A549 (cell line): ENCODE measurements at regions not wholly inside any gene's neighbourhood (a gene's known extent, or its start where the extent isn't known, plus 50 kb on each side); places are given as distances from the start of the nearest gene placed in this dataset.
A peak's percentile ranks its signal among the peaks of the same experiment; 100 is the strongest.

Source experiments
- ATAC-seq, 2 experiments: fragments of 200-7000 bp in 1 of 2; fragments of >200 bp in 1 of 2; cut with Nextera tagmentation in 1 of 2; cut with Tn5 transposase in 1 of 2; 3 replicates each; pipeline versions ENCODE4 v1.8.0 to v1.9.1; 2018 to 2020; ENCODE audit warnings: mild to moderate bottlenecking in 1 of 2, moderate library complexity in 1 of 2
- CTCF ChIA-PET: fragments of 300-600 bp; sonication (Branson Sonifier 250); formaldehyde crosslinking; extraction: SDS; loops from one replicate; lab custom pipeline; 2021; ENCODE audit warnings: antibody characterized with exemption, inconsistent platforms; lab: Yijun Ruan, JAX
- POLR2A ChIA-PET: fragments of 350-600 bp; formaldehyde crosslinking; extraction: SDS; loops from one replicate; lab custom pipeline; 2021; ENCODE audit warnings: antibody characterized with exemption, inconsistent platforms; lab: Yijun Ruan, JAX
- DNase-seq, 2 experiments: peaks; one replicate each; pipeline versions ENCODE4 v3.0.0 to v3.0.0-alpha.2; 2011 to 2016; ENCODE audit warnings: low read depth in 1 of 2, low spot score in 1 of 2
- FAIRE-seq: peaks from 2 replicates; lab custom pipeline; 2011; peaks lifted over from hg19 to GRCh38; lab: Jason Lieb, UNC
- H3K27ac ChIP-seq, 2 experiments: fragments of >200 bp; sonication (Bioruptor Twin); formaldehyde crosslinking; 3 replicates each; pipeline ENCODE4 v1.5.1; 2016 to 2017
- H3K4me1 ChIP-seq: fragments of >200 bp; sonication (Bioruptor Twin); formaldehyde crosslinking; 3 replicates; pipeline ENCODE4 v1.6.1; 2016
- H3K4me2 ChIP-seq: fragments of >200 bp; sonication (Bioruptor Twin); formaldehyde crosslinking; 3 replicates; pipeline ENCODE4 v1.6.1; 2016
- H3K4me3 ChIP-seq: fragments of >200 bp; sonication (Bioruptor Twin); formaldehyde crosslinking; 3 replicates; pipeline ENCODE4 v1.5.1; 2016
- H3K9me3 ChIP-seq: fragments of >200 bp; sonication (Bioruptor Twin); formaldehyde crosslinking; 3 replicates; pipeline ENCODE4 v1.6.1; 2016
- BHLHE40 ChIP-seq: IDR thresholded peaks from 2 replicates; pipeline ENCODE4 v1.6.1; 2012; ENCODE audit warnings: low read depth, low read length, inconsistent platforms
- CBX8 ChIP-seq: fragments of 200-600 bp; sonication (generic); IDR thresholded peaks from 2 replicates; pipeline ENCODE4 v1.6.1; 2016
- CEBPB ChIP-seq, 2 experiments: fragments of >200 bp in 1 of 2; sonication (Bioruptor Twin) in 1 of 2; formaldehyde crosslinking in 1 of 2; IDR thresholded peaks; 2 replicates each; pipeline ENCODE4 v1.6.1; 2012 to 2016
- CHD2 ChIP-seq: fragments of 150-350 bp; IDR thresholded peaks from 2 replicates; pipeline ENCODE4 v1.6.1; 2014; ENCODE audit warnings: low read length; ENCODE audit not compliant: partially characterized antibody
- ESRRA ChIP-seq: fragments of 150-350 bp; IDR thresholded peaks from 2 replicates; pipeline ENCODE4 v1.6.1; 2014; ENCODE audit warnings: mild to moderate bottlenecking, low read length, borderline replicate concordance
- FOSB ChIP-seq: fragments of 250-450 bp; sonication (Bioruptor Pico); IDR thresholded peaks from 2 replicates; pipeline ENCODE4 v1.5.0; 2020; ENCODE audit warnings: mild to moderate bottlenecking, moderate library complexity
- FOSL2 ChIP-seq, 2 experiments: fragments of 450-650 bp in 1 of 2; fragments of >200 bp in 1 of 2; sonication (Bioruptor Twin) in 1 of 2; formaldehyde crosslinking; IDR thresholded peaks; 2 replicates each; pipeline versions ENCODE4 v1.5.0 to v1.6.1; 2016 to 2020; ENCODE audit warnings: mild to moderate bottlenecking in 1 of 2, moderate library complexity in 1 of 2
- FOXS1 ChIP-seq: fragments of 250-450 bp; sonication (Bioruptor Pico); IDR thresholded peaks from 2 replicates; pipeline ENCODE4 v1.5.0; 2020; ENCODE audit warnings: mild to moderate bottlenecking, moderate library complexity
- HEYL ChIP-seq: fragments of 250-450 bp; sonication (Bioruptor Pico); IDR thresholded peaks from 2 replicates; pipeline ENCODE4 v1.8.0; 2021; ENCODE audit warnings: mild to moderate bottlenecking, moderate library complexity
- HOXA7 ChIP-seq: fragments of 250-450 bp; sonication (Bioruptor Pico); IDR thresholded peaks from 2 replicates; pipeline ENCODE4 v1.5.0; 2020; ENCODE audit warnings: mild to moderate bottlenecking, moderate library complexity
- HOXB5 ChIP-seq: fragments of 250-450 bp; sonication (Bioruptor Pico); IDR thresholded peaks from 2 replicates; pipeline ENCODE4 v1.5.0; 2020; ENCODE audit warnings: mild to moderate bottlenecking, moderate library complexity
- JUN ChIP-seq, 2 experiments: fragments of >200 bp; sonication (Bioruptor Twin); formaldehyde crosslinking; IDR thresholded peaks; 2 replicates in 1 of 2; 3 replicates in 1 of 2; pipeline ENCODE4 v1.6.1; 2016 to 2017
- JUNB ChIP-seq: fragments of >200 bp; sonication (Bioruptor Twin); formaldehyde crosslinking; IDR thresholded peaks from 2 replicates; pipeline ENCODE4 v1.6.1; 2016
- KDM1A ChIP-seq: fragments of 200-600 bp; sonication (generic); IDR thresholded peaks from 2 replicates; pipeline ENCODE4 v1.6.1; 2016; ENCODE audit warnings: low read depth, mild to moderate bottlenecking
- KDM5A ChIP-seq: fragments of 200-600 bp; sonication (generic); IDR thresholded peaks from 2 replicates; pipeline ENCODE4 v1.6.1; 2016; ENCODE audit warnings: antibody characterized with exemption, mild to moderate bottlenecking
- MYC ChIP-seq: IDR thresholded peaks from 2 replicates; pipeline ENCODE4 v1.6.1; 2012; ENCODE audit warnings: mild to moderate bottlenecking, inconsistent platforms, low read length, improper control_type of control experiment, borderline replicate concordance
- NPAS2 ChIP-seq: fragments of 250-450 bp; sonication (Bioruptor Pico); IDR thresholded peaks from 2 replicates; pipeline ENCODE4 v1.8.0; 2022; ENCODE audit warnings: mild to moderate bottlenecking, moderate library complexity, borderline replicate concordance
- NR3C1 ChIP-seq: fragments of >200 bp; sonication (Bioruptor Twin); formaldehyde crosslinking; IDR thresholded peaks from 3 replicates; pipeline ENCODE4 v1.6.1; 2017
- POLR2A ChIP-seq: IDR thresholded peaks from 2 replicates; pipeline ENCODE4 v1.6.1; 2012; ENCODE audit warnings: mild to moderate bottlenecking, low read length
- POLR2AphosphoS2 ChIP-seq: conservative IDR thresholded peaks from 2 replicates; pipeline ENCODE4 v1.6.1; 2012; ENCODE audit warnings: low read length, improper control_type of control experiment, inconsistent platforms
- RCOR1 ChIP-seq: fragments of 150-350 bp; IDR thresholded peaks from 2 replicates; pipeline ENCODE4 v1.6.1; 2014; ENCODE audit warnings: antibody characterized with exemption, low read length, low read depth
- RNF2 ChIP-seq: fragments of 200-600 bp; sonication (generic); IDR thresholded peaks from 2 replicates; pipeline ENCODE4 v1.6.1; 2016; ENCODE audit warnings: low read depth, mild to moderate bottlenecking, antibody characterized with exemption, moderate library complexity, borderline replicate concordance
- SMC3 ChIP-seq: fragments of >200 bp; sonication (Bioruptor Twin); formaldehyde crosslinking; IDR thresholded peaks from 3 replicates; pipeline ENCODE4 v1.6.1; 2018; ENCODE audit warnings: inconsistent platforms
- TFCP2L1 ChIP-seq: fragments of 250-450 bp; sonication (Bioruptor Pico); IDR thresholded peaks from 2 replicates; pipeline ENCODE4 v1.5.0; 2021; ENCODE audit warnings: mild to moderate bottlenecking
- ZC3H11A ChIP-seq: fragments of 450-650 bp; IDR thresholded peaks from 2 replicates; pipeline ENCODE4 v1.6.1; 2014; ENCODE audit warnings: antibody characterized with exemption, mild to moderate bottlenecking
- ZNF302 ChIP-seq: fragments of 250-450 bp; sonication (Bioruptor Pico); IDR thresholded peaks from 2 replicates; pipeline ENCODE4 v1.9.0; 2021; ENCODE audit warnings: inconsistent platforms, mild to moderate bottlenecking, moderate library complexity
- ZSCAN20 ChIP-seq: fragments of 250-450 bp; sonication (Bioruptor Pico); IDR thresholded peaks from 2 replicates; pipeline ENCODE4 v1.8.0; 2022; ENCODE audit warnings: mild to moderate bottlenecking, moderate library complexity
- WGBS: methylation state at CpG from one replicate; pipeline ENCODE4 v1.1.6; 2017; ENCODE audit errors: missing lambda C conversion rate; 5-methylcytosine and 5-hydroxymethylcytosine counted together
- TF ChIP-seq, protein P1 (sequence below): IDR thresholded peaks from 2 replicates; pipeline ENCODE4 v1.6.1; 2012; ENCODE audit warnings: low read depth, borderline replicate concordance
- TF ChIP-seq, protein P2 (sequence below): fragments of 450-650 bp; IDR thresholded peaks from 2 replicates; pipeline ENCODE4 v1.6.1; 2014; ENCODE audit warnings: antibody characterized with exemption
- TF ChIP-seq, protein P3 (sequence below): fragments of 250-450 bp; sonication (Bioruptor Pico); IDR thresholded peaks from 2 replicates; pipeline ENCODE4 v1.5.0; 2021; ENCODE audit warnings: mild to moderate bottlenecking, moderate library complexity, borderline replicate concordance
- TF ChIP-seq, protein P4 (sequence below): IDR thresholded peaks from 2 replicates; pipeline ENCODE4 v1.6.1; 2012
- TF ChIP-seq, protein P5 (sequence below): fragments of >200 bp; sonication (Bioruptor Twin); formaldehyde crosslinking; IDR thresholded peaks from 3 replicates; pipeline ENCODE4 v1.5.1; 2016
- TF ChIP-seq, protein P6 (sequence below): fragments of 150-350 bp; IDR thresholded peaks from 2 replicates; pipeline ENCODE4 v1.6.1; 2014; ENCODE audit warnings: low read depth, mild to moderate bottlenecking, low read length

DNA sequence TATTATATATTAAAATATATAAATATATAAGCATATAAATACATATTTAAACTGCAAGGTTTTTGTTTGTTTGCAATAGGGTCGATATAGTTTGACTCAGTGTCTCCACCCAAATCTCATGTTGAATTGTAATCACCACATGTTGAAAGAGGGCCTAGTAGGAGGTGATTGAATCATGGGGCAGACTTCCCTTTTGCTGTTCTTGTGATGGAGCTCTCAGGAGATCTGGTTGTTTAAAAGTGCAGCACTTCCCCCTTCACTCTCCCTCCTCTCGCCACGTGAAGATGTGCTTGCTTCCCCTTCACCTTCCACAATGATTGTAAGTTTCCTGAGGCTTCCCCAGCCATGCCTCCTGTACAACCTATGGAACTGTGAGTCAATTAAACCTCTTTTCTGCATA is 2137.3 kb upstream of the CELF4 start:
- FAIRE-seq: no peak
- POLR2A ChIA-PET: no interaction called here
- DNase-seq: no peak

DNA sequence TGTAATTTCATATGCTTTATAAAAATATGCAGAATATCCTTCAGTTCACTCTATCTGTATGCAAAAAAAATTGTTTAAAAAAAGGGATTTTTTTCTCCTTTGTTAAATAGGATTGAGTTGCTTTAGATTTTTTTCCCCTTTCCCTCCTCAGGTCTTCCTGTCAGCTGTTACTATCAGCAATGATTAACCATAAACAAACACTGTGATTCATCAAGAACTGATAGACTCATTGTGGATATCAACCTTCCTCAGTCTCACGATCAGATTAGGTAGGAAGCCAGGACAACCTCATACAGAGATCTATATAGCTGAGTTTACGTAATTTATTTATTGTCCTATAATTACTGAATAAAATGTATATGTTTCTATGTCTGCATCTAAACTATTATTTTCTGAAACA is 2136.2 kb upstream of the CELF4 start:
- peaks cover 6% of the 10 kb centered on the region; the same call in 1 of the 3 replicates for H3K9me3 ChIP-seq
- WGBS: 33% methylated on average over 2 of the region's 2 CpGs
- no peak overlapping the region for H3K27ac ChIP-seq
- ATAC-seq: peak; percentile 71 to 87; a peak in 5 of 6 replicates
- peaks cover 12% of the 10 kb centered on the region for H3K4me1 ChIP-seq
- DNase-seq: peak; percentile 8 to 51
- FAIRE-seq: no peak
- TF ChIP-seq, protein P1, sequence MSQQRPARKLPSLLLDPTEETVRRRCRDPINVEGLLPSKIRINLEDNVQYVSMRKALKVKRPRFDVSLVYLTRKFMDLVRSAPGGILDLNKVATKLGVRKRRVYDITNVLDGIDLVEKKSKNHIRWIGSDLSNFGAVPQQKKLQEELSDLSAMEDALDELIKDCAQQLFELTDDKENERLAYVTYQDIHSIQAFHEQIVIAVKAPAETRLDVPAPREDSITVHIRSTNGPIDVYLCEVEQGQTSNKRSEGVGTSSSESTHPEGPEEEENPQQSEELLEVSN: no peak
- TF ChIP-seq RNF2 (no peak), FOXS1 (CRISPR knock-in tag) (no peak), NR3C1 (no peak), HOXA7 (CRISPR knock-in tag) (no peak), ZNF302 (CRISPR knock-in tag) (no peak), ESRRA (no peak), FOSL2 (IDR thresholded peaks at IDR 0.05) (no peak), FOSL2 (CRISPR knock-in tag; IDR thresholded peaks at IDR 0.05) (peak; percentile 76), POLR2A (no peak), ZC3H11A (no peak), JUNB (0 out of 2 replicates have a peak, but pooled peaks have one; percentile 15), KDM5A (no peak), MYC (no peak)
- TF ChIP-seq, protein P2, sequence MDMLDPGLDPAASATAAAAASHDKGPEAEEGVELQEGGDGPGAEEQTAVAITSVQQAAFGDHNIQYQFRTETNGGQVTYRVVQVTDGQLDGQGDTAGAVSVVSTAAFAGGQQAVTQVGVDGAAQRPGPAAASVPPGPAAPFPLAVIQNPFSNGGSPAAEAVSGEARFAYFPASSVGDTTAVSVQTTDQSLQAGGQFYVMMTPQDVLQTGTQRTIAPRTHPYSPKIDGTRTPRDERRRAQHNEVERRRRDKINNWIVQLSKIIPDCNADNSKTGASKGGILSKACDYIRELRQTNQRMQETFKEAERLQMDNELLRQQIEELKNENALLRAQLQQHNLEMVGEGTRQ: no peak
- TF ChIP-seq, protein P3, sequence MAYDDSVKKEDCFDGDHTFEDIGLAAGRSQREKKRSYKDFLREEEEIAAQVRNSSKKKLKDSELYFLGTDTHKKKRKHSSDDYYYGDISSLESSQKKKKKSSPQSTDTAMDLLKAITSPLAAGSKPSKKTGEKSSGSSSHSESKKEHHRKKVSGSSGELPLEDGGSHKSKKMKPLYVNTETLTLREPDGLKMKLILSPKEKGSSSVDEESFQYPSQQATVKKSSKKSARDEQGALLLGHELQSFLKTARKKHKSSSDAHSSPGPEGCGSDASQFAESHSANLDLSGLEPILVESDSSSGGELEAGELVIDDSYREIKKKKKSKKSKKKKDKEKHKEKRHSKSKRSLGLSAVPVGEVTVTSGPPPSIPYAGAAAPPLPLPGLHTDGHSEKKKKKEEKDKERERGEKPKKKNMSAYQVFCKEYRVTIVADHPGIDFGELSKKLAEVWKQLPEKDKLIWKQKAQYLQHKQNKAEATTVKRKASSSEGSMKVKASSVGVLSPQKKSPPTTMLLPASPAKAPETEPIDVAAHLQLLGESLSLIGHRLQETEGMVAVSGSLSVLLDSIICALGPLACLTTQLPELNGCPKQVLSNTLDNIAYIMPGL (CRISPR knock-in tag): no peak
- H3K4me3 ChIP-seq: no peak overlapping the region
- H3K4me2 ChIP-seq: peak overlapping the region; percentile 55
- ChIA-PET POLR2A (no interaction called here), CTCF (no interaction called here)

More for the DNA sequence above, 2137.3 kb upstream of the CELF4 start:
- CTCF ChIA-PET: no interaction called here
- 67% methylated on average over 3 of the region's 3 CpGs for WGBS
- Histone ChIP-seq H3K27ac (no peak overlapping the region), H3K4me2 (peak overlapping the region; percentile 55; the same call in 1 of the 3 replicates), H3K4me3 (no peak overlapping the region), H3K4me1 (peaks cover 12% of the 10 kb centered on the region), H3K9me3 (peaks cover 6% of the 10 kb centered on the region; the same call in 1 of the 3 replicates)
- no peak for ATAC-seq
- TF ChIP-seq CEBPB (IDR thresholded peaks at IDR 0.05): no peak
- TF ChIP-seq CBX8: no peak
- TF ChIP-seq KDM1A: no peak
- TF ChIP-seq, protein P4, sequence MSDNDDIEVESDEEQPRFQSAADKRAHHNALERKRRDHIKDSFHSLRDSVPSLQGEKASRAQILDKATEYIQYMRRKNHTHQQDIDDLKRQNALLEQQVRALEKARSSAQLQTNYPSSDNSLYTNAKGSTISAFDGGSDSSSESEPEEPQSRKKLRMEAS: no peak
- TF ChIP-seq BHLHE40: no peak
- TF ChIP-seq FOXS1 (CRISPR knock-in tag): no peak
- TF ChIP-seq NPAS2 (CRISPR knock-in tag): no peak
- no peak for TF ChIP-seq HOXB5 (CRISPR knock-in tag)
- no peak for TF ChIP-seq ZSCAN20
- TF ChIP-seq SMC3: no peak
- TF ChIP-seq, protein P5, sequence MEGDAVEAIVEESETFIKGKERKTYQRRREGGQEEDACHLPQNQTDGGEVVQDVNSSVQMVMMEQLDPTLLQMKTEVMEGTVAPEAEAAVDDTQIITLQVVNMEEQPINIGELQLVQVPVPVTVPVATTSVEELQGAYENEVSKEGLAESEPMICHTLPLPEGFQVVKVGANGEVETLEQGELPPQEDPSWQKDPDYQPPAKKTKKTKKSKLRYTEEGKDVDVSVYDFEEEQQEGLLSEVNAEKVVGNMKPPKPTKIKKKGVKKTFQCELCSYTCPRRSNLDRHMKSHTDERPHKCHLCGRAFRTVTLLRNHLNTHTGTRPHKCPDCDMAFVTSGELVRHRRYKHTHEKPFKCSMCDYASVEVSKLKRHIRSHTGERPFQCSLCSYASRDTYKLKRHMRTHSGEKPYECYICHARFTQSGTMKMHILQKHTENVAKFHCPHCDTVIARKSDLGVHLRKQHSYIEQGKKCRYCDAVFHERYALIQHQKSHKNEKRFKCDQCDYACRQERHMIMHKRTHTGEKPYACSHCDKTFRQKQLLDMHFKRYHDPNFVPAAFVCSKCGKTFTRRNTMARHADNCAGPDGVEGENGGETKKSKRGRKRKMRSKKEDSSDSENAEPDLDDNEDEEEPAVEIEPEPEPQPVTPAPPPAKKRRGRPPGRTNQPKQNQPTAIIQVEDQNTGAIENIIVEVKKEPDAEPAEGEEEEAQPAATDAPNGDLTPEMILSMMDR: no peak
- TF ChIP-seq JUN (IDR thresholded peaks at IDR 0.05): no peak
- TF ChIP-seq TFCP2L1 (CRISPR knock-in tag): no peak
- TF ChIP-seq, protein P6, sequence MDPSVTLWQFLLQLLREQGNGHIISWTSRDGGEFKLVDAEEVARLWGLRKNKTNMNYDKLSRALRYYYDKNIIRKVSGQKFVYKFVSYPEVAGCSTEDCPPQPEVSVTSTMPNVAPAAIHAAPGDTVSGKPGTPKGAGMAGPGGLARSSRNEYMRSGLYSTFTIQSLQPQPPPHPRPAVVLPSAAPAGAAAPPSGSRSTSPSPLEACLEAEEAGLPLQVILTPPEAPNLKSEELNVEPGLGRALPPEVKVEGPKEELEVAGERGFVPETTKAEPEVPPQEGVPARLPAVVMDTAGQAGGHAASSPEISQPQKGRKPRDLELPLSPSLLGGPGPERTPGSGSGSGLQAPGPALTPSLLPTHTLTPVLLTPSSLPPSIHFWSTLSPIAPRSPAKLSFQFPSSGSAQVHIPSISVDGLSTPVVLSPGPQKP: no peak
- TF ChIP-seq POLR2AphosphoS2: no peak
- no peak for TF ChIP-seq HEYL
- no peak for TF ChIP-seq MYC
- TF ChIP-seq RCOR1: no peak
- no peak for TF ChIP-seq FOSB (CRISPR knock-in tag)
- TF ChIP-seq CHD2: no peak
